SK-N-SH (cell line): ENCODE measurements at regions not wholly inside any gene's neighbourhood (a gene's known extent, or its start where the extent isn't known, plus 50 kb on each side); places are given as distances from the start of the nearest gene placed in this dataset.

Source experiments
- CTCF ChIA-PET: fragments of 300-600, 350-600 bp; formaldehyde crosslinking; extraction: SDS; loops from one replicate; lab custom pipeline; 2021; lab: Yijun Ruan, JAX
- POLR2A ChIA-PET: fragments of 350-600 bp; sonication (Branson Sonifier 250); formaldehyde crosslinking; extraction: SDS; loops from one replicate; lab custom pipeline; 2020; ENCODE audit warnings: antibody characterized with exemption, inconsistent platforms; lab: Yijun Ruan, JAX
- DNase-seq: peaks from one replicate; pipeline ENCODE4 v3.0.0; 2012
- H2AFZ ChIP-seq: fragments of 200-600 bp; sonication (generic); 2 replicates; pipeline ENCODE4 v1.8.1; 2016; ENCODE audit warnings: antibody characterized with exemption, mild to moderate bottlenecking, low read depth
- H3F3A ChIP-seq: fragments of 200-600 bp; sonication (generic); replicated peaks from 2 replicates; pipeline ENCODE3; 2016; ENCODE audit warnings: antibody characterized with exemption, mild to moderate bottlenecking; ENCODE audit not compliant: insufficient read depth
- H3K27ac ChIP-seq, 2 experiments: fragments of 200-500 bp in 1 of 2; fragments of 200-600 bp in 1 of 2; sonication (Bioruptor generic) in 1 of 2; sonication (generic), shearing (Covaris generic) in 1 of 2; 2 replicates each; pipeline versions ENCODE4 v1.5.1 to v1.6.1; 2014 to 2016; ENCODE audit warnings: low read depth in 2 of 2, inconsistent platforms in 1 of 2, low read length in 1 of 2, mild to moderate bottlenecking in 1 of 2, mixed read lengths in 1 of 2
- H3K27me3 ChIP-seq: fragments of 200-600 bp; sonication (generic), shearing (Covaris generic); 2 replicates; pipeline ENCODE4 v1.6.1; 2016; ENCODE audit warnings: mixed run types; ENCODE audit not compliant: insufficient read depth
- H3K36me3 ChIP-seq, 2 experiments: fragments of 200-500 bp in 1 of 2; fragments of 200-600 bp in 1 of 2; sonication (Bioruptor generic) in 1 of 2; sonication (generic) in 1 of 2; replicated peaks in 1 of 2; 2 replicates each; pipeline versions ENCODE3 to v1.5.1; 2014 to 2016; ENCODE audit warnings: low read length in 1 of 2, mild to moderate bottlenecking in 1 of 2; ENCODE audit not compliant: insufficient read depth in 2 of 2, control insufficient read depth in 1 of 2
- H3K4me1 ChIP-seq, 2 experiments: fragments of 200-500 bp in 1 of 2; fragments of 200-600 bp in 1 of 2; sonication (Bioruptor generic) in 1 of 2; sonication (generic), shearing (Covaris generic) in 1 of 2; 2 replicates each; pipeline versions ENCODE4 v1.5.1 to v1.6.1; 2014 to 2016; ENCODE audit warnings: low read depth in 1 of 2, low read length in 1 of 2, mixed run types in 1 of 2; ENCODE audit not compliant: insufficient read depth in 2 of 2, control insufficient read depth in 1 of 2
- H3K4me2 ChIP-seq: fragments of 200-600 bp; sonication (generic), shearing (Covaris generic); 2 replicates; pipeline ENCODE4 v1.6.1; 2017; ENCODE audit warnings: mixed run types
- H3K4me3 ChIP-seq, 2 experiments: fragments of 200-500 bp in 1 of 2; fragments of 200-600 bp in 1 of 2; sonication (Bioruptor generic) in 1 of 2; sonication (generic), shearing (Covaris generic) in 1 of 2; 2 replicates each; pipeline versions ENCODE4 v1.5.1 to v1.8.1; 2014 to 2016; ENCODE audit warnings: low read depth in 2 of 2, inconsistent platforms in 1 of 2, low read length in 1 of 2, mild to moderate bottlenecking in 1 of 2, mixed read lengths in 1 of 2, moderate library complexity in 1 of 2
- H3K79me2 ChIP-seq: fragments of 200-600 bp; sonication (generic); 2 replicates; pipeline ENCODE4 v1.8.1; 2017; ENCODE audit warnings: mild to moderate bottlenecking; ENCODE audit not compliant: insufficient read depth
- H3K9ac ChIP-seq: fragments of 200-600 bp; sonication (generic); 2 replicates; pipeline ENCODE4 v1.6.1; 2017; ENCODE audit warnings: mixed run types
- H3K9me2 ChIP-seq: fragments of 200-600 bp; sonication (generic); 2 replicates; pipeline ENCODE4 v1.6.1; 2017; ENCODE audit warnings: mixed run types
- H3K9me3 ChIP-seq: fragments of 200-600 bp; sonication (generic); 2 replicates; pipeline ENCODE4 v1.6.1; 2017; ENCODE audit warnings: mixed run types, mild to moderate bottlenecking, moderate library complexity
- H4K20me1 ChIP-seq: fragments of 200-600 bp; sonication (generic); 2 replicates; pipeline ENCODE4 v1.6.1; 2017; ENCODE audit warnings: mild to moderate bottlenecking, mixed run types; ENCODE audit not compliant: insufficient read depth
- CTCF ChIP-seq: fragments of 200-600 bp; sonication (generic); IDR thresholded peaks from 2 replicates; pipeline ENCODE4 v1.6.1; 2017; ENCODE audit warnings: antibody characterized with exemption, mild to moderate bottlenecking, moderate library complexity
- EP300 ChIP-seq, 2 experiments: IDR thresholded peaks; 2 replicates each; pipeline versions ENCODE4 v1.4.0 to v1.6.1; 2012; ENCODE audit warnings: borderline replicate concordance in 1 of 2, low read depth in 1 of 2, low read length in 1 of 2
- EZH2phosphoT487 ChIP-seq: fragments of 200-600 bp; sonication (generic); IDR thresholded peaks from 2 replicates; pipeline ENCODE4 v1.6.1; 2017; ENCODE audit warnings: low read depth, mixed run types, mild to moderate bottlenecking, antibody characterized with exemption, moderate library complexity, borderline replicate concordance
- FOSL2 ChIP-seq: IDR thresholded peaks from 2 replicates; pipeline ENCODE4 v1.4.0; 2012; ENCODE audit warnings: low read depth, mild to moderate bottlenecking, moderate library complexity, borderline replicate concordance
- FOXM1 ChIP-seq: IDR thresholded peaks from 2 replicates; pipeline ENCODE4 v1.4.0; 2012; ENCODE audit warnings: low read depth, mild to moderate bottlenecking
- GABPA ChIP-seq: IDR thresholded peaks from 2 replicates; pipeline ENCODE4 v1.4.0; 2012; ENCODE audit warnings: low read depth, mild to moderate bottlenecking
- IRF3 ChIP-seq: fragments of 150-350 bp; IDR thresholded peaks from 2 replicates; pipeline ENCODE4 v1.6.1; 2016; ENCODE audit warnings: mild to moderate bottlenecking, low read depth, low read length
- NFIC ChIP-seq: IDR thresholded peaks from 2 replicates; pipeline ENCODE4 v1.4.0; 2012; ENCODE audit warnings: borderline replicate concordance
- NRF1 ChIP-seq: IDR thresholded peaks from 2 replicates; pipeline ENCODE4 v1.6.1; 2012; ENCODE audit warnings: low read depth, mild to moderate bottlenecking, low read length
- RFX5 ChIP-seq: IDR thresholded peaks from 2 replicates; pipeline ENCODE4 v1.6.1; 2012; ENCODE audit warnings: mild to moderate bottlenecking, improper control_type of control experiment, low read length
- RXRA ChIP-seq: IDR thresholded peaks from 2 replicates; pipeline ENCODE4 v1.4.0; 2012; ENCODE audit warnings: low read depth, mild to moderate bottlenecking, borderline replicate concordance
- SMC3 ChIP-seq: IDR thresholded peaks from 2 replicates; pipeline ENCODE4 v1.6.1; 2012; ENCODE audit warnings: low read depth, low read length, improper control_type of control experiment
- TAF1 ChIP-seq: IDR thresholded peaks from 2 replicates; pipeline ENCODE4 v1.6.1; 2012; ENCODE audit warnings: low read depth, mild to moderate bottlenecking, low read length, moderate library complexity, borderline replicate concordance
- TCF12 ChIP-seq: IDR thresholded peaks from 2 replicates; pipeline ENCODE4 v1.4.0; 2012
- TEAD4 ChIP-seq: IDR thresholded peaks from 2 replicates; pipeline ENCODE4 v1.4.0; 2012; ENCODE audit warnings: mild to moderate bottlenecking, borderline replicate concordance; ENCODE audit not compliant: insufficient read depth
- USF2 ChIP-seq: fragments of 150-350 bp; IDR thresholded peaks from 2 replicates; pipeline ENCODE4 v1.6.1; 2017; ENCODE audit warnings: antibody characterized with exemption, low read length, low read depth, borderline replicate concordance
- WGBS: methylation state at CpG from one replicate; pipeline ENCODE4 v1.1.6; 2017; ENCODE audit warnings: low lambda C conversion rate; 5-methylcytosine and 5-hydroxymethylcytosine counted together

- WGBS = 2% methylated on average over 3 of the region's 4 CpGs
- Histone ChIP-seq H3K36me3 (no peaks in the 10 kb centered on the region), H3K4me2 (no peak overlapping the region), H3K27me3 (no peaks in the 10 kb centered on the region), H3K4me1 (peaks cover 0 to 10% of the 10 kb centered on the region in 2 experiments; a peak in 2 of 4 replicates), H3K9ac (no peak overlapping the region), H3F3A (no peaks in the 10 kb centered on the region), H3K27ac (no peak overlapping the region), H2AFZ (no peak overlapping the region), H4K20me1 (no peaks in the 10 kb centered on the region), H3K79me2 (no peaks in the 10 kb centered on the region), H3K4me3 (no peak overlapping the region), H3K9me3 (no peaks in the 10 kb centered on the region), H3K9me2 (no peaks in the 10 kb centered on the region)
- no peak for DNase-seq
- POLR2A ChIA-PET = no interaction called here
- TF ChIP-seq IRF3 (no peak), FOSL2 (no peak), RFX5 (no peak), EZH2phosphoT487 (no peak), GABPA (no peak), EP300 (IDR thresholded peaks at IDR 0.05; ENCODE audit: borderline replicate concordance in 1 of 2, low read depth in 1 of 2, low read length in 1 of 2) (no peak)
- CTCF ChIA-PET = interaction anchor here (1.2 to 3.5 kb wide), 6 partner anchors 9 to 93 kb away, joined by 5 to 11 read pairs (median 7); partner anchors contain the start of gene SYN3
These were observed 53.3 kb upstream of the SYN3 start for GRCh38 chr22:33111491-33111890.

GRCh38 chr22:33110562-33111163, 52.5 kb upstream of the SYN3 start:
- no peaks in the 10 kb centered on the region for H3K9me3 ChIP-seq
- TF ChIP-seq NRF1 = no peak
- TF ChIP-seq SMC3 = no peak
- no peak for TF ChIP-seq TAF1
- no peak for TF ChIP-seq CTCF
- TF ChIP-seq TEAD4 = no peak
- TF ChIP-seq TCF12 = no peak
- no peak for TF ChIP-seq RXRA
- no peak for TF ChIP-seq FOXM1
- no peak for TF ChIP-seq NFIC
- TF ChIP-seq USF2 = no peak
- TF ChIP-seq, all 33 proteins: peak for 0
- Histone ChIP-seq H3K4me1 (peaks cover 0 to 10% of the 10 kb centered on the region in 2 experiments; a peak in 2 of 4 replicates), H3K36me3 (no peaks in the 10 kb centered on the region), H3K9ac (no peak overlapping the region), H3F3A (no peaks in the 10 kb centered on the region), H4K20me1 (no peaks in the 10 kb centered on the region), H2AFZ (no peak overlapping the region), H3K27me3 (no peaks in the 10 kb centered on the region), H3K27ac (no peak overlapping the region), H3K4me2 (no peak overlapping the region), H3K79me2 (no peaks in the 10 kb centered on the region), H3K4me3 (no peak overlapping the region), H3K9me2 (no peaks in the 10 kb centered on the region)
- 37% methylated on average over 4 of the region's 7 CpGs for WGBS
- ChIA-PET CTCF (interaction anchor here (1.0 to 2.9 kb wide), 5 partner anchors 9 to 93 kb away, joined by 5 to 11 read pairs (median 5); partner anchors contain the start of gene SYN3), POLR2A (no interaction called here)
- no peak for DNase-seq
